Astrocyte (in vitro differentiated cells and primary cell): ENCODE measurements at regions not wholly inside any gene's neighbourhood (a gene's known extent, or its start where the extent isn't known, plus 50 kb on each side); places are given as distances from the start of the nearest gene placed in this dataset.
"Not testable (repeated sequence)": the region's sequence is repeated elsewhere in the genome, so short reads cannot be mapped to it uniquely, and the experiment has no call there.

Experiments
- DNase-seq: peaks from one replicate; pipeline ENCODE4 v3.0.0-alpha.2; 2010; ENCODE audit warnings: low read depth
- FAIRE-seq: peaks from 2 replicates; lab custom pipeline; 2011; peaks lifted over from hg19 to GRCh38; lab: Jason Lieb, UNC
- H2AFZ ChIP-seq: 2 replicates; pipeline ENCODE4 v1.6.0; 2012; ENCODE audit warnings: low read depth, low read length, inconsistent platforms
- H3K27ac ChIP-seq: 2 replicates; pipeline ENCODE4 v1.5.1; 2011; ENCODE audit warnings: low read depth, low read length, inconsistent platforms
- H3K27me3 ChIP-seq: 2 replicates; pipeline ENCODE4 v1.6.0; 2011; ENCODE audit warnings: low read length, inconsistent platforms; ENCODE audit not compliant: insufficient read depth
- H3K36me3 ChIP-seq: 2 replicates; pipeline ENCODE4 v1.5.1; 2011; ENCODE audit warnings: low read length, inconsistent platforms; ENCODE audit not compliant: insufficient read depth
- H3K4me1 ChIP-seq: 2 replicates; pipeline ENCODE4 v1.5.1; 2011; ENCODE audit warnings: low read length, inconsistent platforms; ENCODE audit not compliant: insufficient read depth
- H3K4me2 ChIP-seq: 2 replicates; pipeline ENCODE4 v1.6.0; 2012; ENCODE audit warnings: low read length, inconsistent platforms
- H3K4me3 ChIP-seq: 2 replicates; pipeline ENCODE4 v1.5.1; 2011; ENCODE audit warnings: low read depth, mild to moderate bottlenecking, low read length, inconsistent platforms; ENCODE audit not compliant: insufficient read depth
- H3K79me2 ChIP-seq: 2 replicates; pipeline ENCODE4 v1.6.0; 2012; ENCODE audit warnings: mild to moderate bottlenecking, low read length, inconsistent platforms; ENCODE audit not compliant: insufficient read depth
- H3K9ac ChIP-seq: 2 replicates; pipeline ENCODE4 v1.6.0; 2012; ENCODE audit warnings: mild to moderate bottlenecking, low read length, inconsistent platforms
- H3K9me3 ChIP-seq: 2 replicates; pipeline ENCODE4 v1.5.1; 2012; ENCODE audit warnings: low read depth, mild to moderate bottlenecking, low read length, inconsistent platforms; ENCODE audit not compliant: insufficient read depth
- H4K20me1 ChIP-seq: 2 replicates; pipeline ENCODE4 v1.6.0; 2012; ENCODE audit warnings: low read length, inconsistent platforms; ENCODE audit not compliant: insufficient read depth
- H3K27ac Mint-ChIP-seq: one replicate; pipeline ENCODE4 v1.8.0; 2021; ENCODE audit warnings: mild to moderate bottlenecking, mixed read lengths; ENCODE audit not compliant: unreplicated experiment
- H3K27me3 Mint-ChIP-seq: one replicate; pipeline ENCODE4 v1.8.0; 2021; ENCODE audit warnings: low read depth, mixed read lengths; ENCODE audit not compliant: unreplicated experiment
- H3K36me3 Mint-ChIP-seq: one replicate; pipeline ENCODE4 v1.8.0; 2021; ENCODE audit warnings: low read depth, mixed read lengths; ENCODE audit not compliant: unreplicated experiment
- H3K4me1 Mint-ChIP-seq: one replicate; pipeline ENCODE4 v1.8.0; 2021; ENCODE audit warnings: low read depth, mixed read lengths; ENCODE audit not compliant: unreplicated experiment
- H3K4me3 Mint-ChIP-seq: one replicate; pipeline ENCODE4 v1.8.0; 2021; ENCODE audit warnings: mild to moderate bottlenecking, moderate library complexity, mixed read lengths; ENCODE audit not compliant: unreplicated experiment
- H3K9me3 Mint-ChIP-seq: one replicate; pipeline ENCODE4 v1.8.0; 2021; ENCODE audit warnings: mild to moderate bottlenecking, mixed read lengths; ENCODE audit not compliant: unreplicated experiment
- EZH2 ChIP-seq: IDR thresholded peaks from 2 replicates; pipeline ENCODE4 v1.6.1; 2012; ENCODE audit warnings: mild to moderate bottlenecking, low read length, inconsistent platforms; ENCODE audit not compliant: insufficient read depth
- TF ChIP-seq, protein P1 (sequence below): IDR thresholded peaks from 2 replicates; pipeline ENCODE4 v1.5.1; 2011; ENCODE audit warnings: low read depth, mild to moderate bottlenecking, inconsistent platforms, low read length, moderate library complexity; ENCODE audit not compliant: insufficient read depth

DNA sequence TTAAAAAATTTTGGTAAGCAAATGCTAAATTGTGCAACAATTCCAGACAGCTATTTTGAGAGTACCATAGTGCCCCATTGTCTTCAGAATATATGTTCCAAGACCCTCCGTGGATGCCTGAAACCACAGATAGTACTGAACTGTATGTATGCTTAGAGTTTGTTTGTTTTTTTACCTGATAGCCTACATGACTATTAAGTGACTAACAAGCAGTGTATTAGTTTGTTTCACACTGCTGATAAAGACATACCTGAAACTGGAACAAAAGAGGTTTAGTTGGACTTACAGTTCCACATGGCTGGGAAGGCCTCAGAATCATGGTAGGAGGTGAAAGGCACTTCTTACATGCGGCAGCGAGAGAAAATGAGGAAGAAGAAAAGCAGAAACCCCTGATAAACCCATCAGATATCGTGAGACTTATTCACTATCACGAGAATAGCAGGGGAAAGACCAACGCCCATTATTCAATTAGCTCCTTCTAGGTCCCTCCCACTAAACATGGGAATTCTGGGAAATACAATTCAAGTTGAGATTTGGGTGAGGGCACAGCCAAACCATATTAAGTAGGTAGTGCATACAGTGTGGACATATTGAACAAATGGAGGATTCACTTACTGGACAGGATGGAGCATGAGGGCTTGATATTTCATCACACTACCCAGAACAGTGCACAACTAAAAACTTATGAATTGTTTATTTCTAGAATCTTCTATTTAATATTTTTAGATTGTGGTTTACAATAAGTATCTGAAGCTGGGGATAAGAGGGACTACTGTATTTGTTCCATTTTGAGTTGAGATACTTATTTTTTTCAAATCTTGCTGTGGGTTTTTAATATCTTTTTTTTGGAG lies 78.5 kb downstream of the LHX9 start:
- Histone ChIP-seq H3K9me3 (no peaks in the 10 kb centered on the region), H4K20me1 (no peaks in the 10 kb centered on the region), H3K4me3 (no peak overlapping the region), H2AFZ (no peak overlapping the region), H3K27ac (no peak overlapping the region), H3K27me3 (no peaks in the 10 kb centered on the region), H3K4me2 (no peak overlapping the region), H3K36me3 (no peaks in the 10 kb centered on the region), H3K4me1 (no peaks in the 10 kb centered on the region), H3K79me2 (no peaks in the 10 kb centered on the region), H3K9ac (no peak overlapping the region)
- Mint-ChIP-seq H3K27ac (no peak overlapping the region), H3K4me1 (no peaks in the 10 kb centered on the region), H3K36me3 (no peaks in the 10 kb centered on the region), H3K27me3 (no peaks in the 10 kb centered on the region), H3K4me3 (no peak overlapping the region), H3K9me3 (no peaks in the 10 kb centered on the region)
- DNase-seq (no peak), FAIRE-seq (no peak)
- TF ChIP-seq, protein P1, sequence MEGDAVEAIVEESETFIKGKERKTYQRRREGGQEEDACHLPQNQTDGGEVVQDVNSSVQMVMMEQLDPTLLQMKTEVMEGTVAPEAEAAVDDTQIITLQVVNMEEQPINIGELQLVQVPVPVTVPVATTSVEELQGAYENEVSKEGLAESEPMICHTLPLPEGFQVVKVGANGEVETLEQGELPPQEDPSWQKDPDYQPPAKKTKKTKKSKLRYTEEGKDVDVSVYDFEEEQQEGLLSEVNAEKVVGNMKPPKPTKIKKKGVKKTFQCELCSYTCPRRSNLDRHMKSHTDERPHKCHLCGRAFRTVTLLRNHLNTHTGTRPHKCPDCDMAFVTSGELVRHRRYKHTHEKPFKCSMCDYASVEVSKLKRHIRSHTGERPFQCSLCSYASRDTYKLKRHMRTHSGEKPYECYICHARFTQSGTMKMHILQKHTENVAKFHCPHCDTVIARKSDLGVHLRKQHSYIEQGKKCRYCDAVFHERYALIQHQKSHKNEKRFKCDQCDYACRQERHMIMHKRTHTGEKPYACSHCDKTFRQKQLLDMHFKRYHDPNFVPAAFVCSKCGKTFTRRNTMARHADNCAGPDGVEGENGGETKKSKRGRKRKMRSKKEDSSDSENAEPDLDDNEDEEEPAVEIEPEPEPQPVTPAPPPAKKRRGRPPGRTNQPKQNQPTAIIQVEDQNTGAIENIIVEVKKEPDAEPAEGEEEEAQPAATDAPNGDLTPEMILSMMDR = no peak
- no peak for TF ChIP-seq EZH2

DNA sequence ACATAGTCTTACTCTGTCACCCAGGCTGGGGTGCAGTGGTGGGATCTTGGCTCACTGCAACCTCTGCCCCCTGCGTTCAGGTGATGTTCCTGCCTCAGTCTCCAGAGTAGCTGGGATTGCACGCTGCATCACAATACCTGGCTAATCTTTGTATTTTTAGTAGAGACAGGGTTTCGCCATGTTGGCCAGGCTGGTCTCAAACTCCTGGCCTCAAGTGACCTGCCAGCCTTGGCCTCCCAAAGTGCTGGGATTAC lies 79.0 kb downstream of the LHX9 start:
- not testable (repeated sequence) for FAIRE-seq, H3K27ac Mint-ChIP-seq, H4K20me1 ChIP-seq, H3K27ac ChIP-seq, H3K4me3 Mint-ChIP-seq, DNase-seq, H3K79me2 ChIP-seq, H3K4me1 Mint-ChIP-seq, H3K36me3 ChIP-seq, H2AFZ ChIP-seq, H3K9me3 ChIP-seq, H3K4me2 ChIP-seq, H3K4me3 ChIP-seq, H3K4me1 ChIP-seq, H3K27me3 ChIP-seq, H3K9me3 Mint-ChIP-seq, H3K9ac ChIP-seq, H3K27me3 Mint-ChIP-seq, H3K36me3 Mint-ChIP-seq

DNA sequence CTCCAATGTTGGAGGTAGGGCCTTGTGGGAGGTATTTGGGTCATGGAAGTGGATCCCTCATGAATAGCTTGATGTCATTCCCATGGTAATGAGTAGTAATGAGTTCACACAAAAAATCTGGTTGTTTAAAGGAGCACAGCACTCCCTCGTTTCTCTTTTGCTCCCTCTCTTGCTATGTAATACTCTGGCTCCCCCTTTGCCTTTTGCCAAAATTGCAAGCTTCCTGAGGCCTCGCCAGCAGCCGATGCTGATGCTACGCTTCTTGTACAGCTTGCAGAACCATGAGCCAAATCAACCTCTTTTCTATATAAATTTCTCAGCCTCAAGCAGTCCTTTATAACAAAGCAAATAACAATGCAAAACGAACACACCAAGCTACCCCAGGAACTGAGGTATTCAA lies 80.9 kb downstream of the LHX9 start:
- Histone ChIP-seq H2AFZ (no peak overlapping the region), H3K9me3 (no peaks in the 10 kb centered on the region), H3K36me3 (no peaks in the 10 kb centered on the region), H3K27me3 (no peaks in the 10 kb centered on the region), H3K4me3 (no peak overlapping the region), H3K79me2 (no peaks in the 10 kb centered on the region), H3K27ac (no peak overlapping the region), H3K4me1 (no peaks in the 10 kb centered on the region), H3K4me2 (no peak overlapping the region), H4K20me1 (no peaks in the 10 kb centered on the region), H3K9ac (no peak overlapping the region)
- Mint-ChIP-seq H3K4me1 (no peaks in the 10 kb centered on the region), H3K36me3 (no peaks in the 10 kb centered on the region), H3K27ac (no peak overlapping the region), H3K9me3 (no peaks in the 10 kb centered on the region), H3K27me3 (no peaks in the 10 kb centered on the region), H3K4me3 (no peak overlapping the region)
- FAIRE-seq (no peak), DNase-seq (no peak)
- TF ChIP-seq EZH2 = no peak
- TF ChIP-seq, protein P1 = no peak
